ENCODE measurements at regions not wholly inside any gene's neighbourhood (a gene's known extent, or its start where the extent isn't known, plus 50 kb on each side); places are given as distances from the start of the nearest gene placed in this dataset.

DNA sequence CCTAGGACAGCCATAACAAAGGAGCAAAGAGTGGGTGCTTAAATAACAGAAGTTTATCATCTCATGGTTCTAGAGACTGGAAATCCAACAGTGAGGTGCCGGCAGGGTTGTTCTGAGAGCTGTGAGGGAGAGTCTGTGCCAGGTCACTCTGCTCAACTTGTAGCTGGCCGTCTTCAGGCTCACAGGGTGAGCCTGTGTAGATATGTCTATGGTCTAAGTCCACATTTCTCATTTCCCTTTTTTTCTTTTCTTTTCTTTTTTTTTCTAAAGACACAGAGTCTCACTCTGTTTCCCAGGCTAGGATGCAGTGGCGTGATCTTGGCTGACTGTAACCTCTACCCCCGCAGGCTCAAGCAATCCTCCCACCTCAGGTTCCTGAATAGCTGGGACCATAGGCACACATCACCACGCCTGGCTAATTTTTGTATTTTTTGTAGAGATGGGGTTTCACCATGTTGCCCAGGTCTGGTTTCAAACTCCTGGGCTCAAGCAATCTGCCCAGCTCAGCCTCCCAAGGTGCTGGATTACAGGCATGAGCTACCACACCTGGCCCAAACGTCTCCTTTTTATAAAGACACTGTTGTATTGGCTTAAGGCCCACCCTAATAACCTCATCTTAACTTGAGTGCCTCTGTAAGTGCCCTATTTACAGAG lies 142.2 kb downstream of the SP3 start:
- DNase-seq, result no peak

GRCh38 chr2:173823543-173823939 lies 141.6 kb downstream of the SP3 start:
- Histone ChIP-seq H3K36me3 (ENCODE audit: insufficient read depth, low read length) (no peaks in the 10 kb centered on the region), H3K4me3 (ENCODE audit: low read length in 2 of 2) (no peak overlapping the region), H3K27me3 (ENCODE audit: insufficient read depth, low read length) (no peaks in the 10 kb centered on the region), H3K9me3 (ENCODE audit: control insufficient read depth in 1 of 2, low read length in 2 of 2) (no peaks in the 10 kb centered on the region), H3K4me1 (ENCODE audit: insufficient read depth, low read length) (no peaks in the 10 kb centered on the region), H3K27ac (ENCODE audit: low read depth, low read length) (no peak overlapping the region)
- Mint-ChIP-seq H3K4me3 (no peak overlapping the region), H3K36me3 (no peaks in the 10 kb centered on the region), H3K9me3 (peaks cover 0 to 4% (median 0%) of the 10 kb centered on the region in 8 donors), H3K4me1 (no peaks in the 10 kb centered on the region), H3K27ac (no peak overlapping the region), H3K27me3 (peaks cover 13 to 22% of the 10 kb centered on the region in 2 donors)
- ChIA-PET POLR2A (ENCODE audit: partially characterized antibody) (no interaction called here), CTCF (ENCODE audit: partially characterized antibody) (no interaction called here)
- intact Hi-C loops (cut with micrococcal nuclease), result no loop called here
- no peak for DNase-seq

More for the DNA sequence above, 142.2 kb downstream of the SP3 start:
- no peak overlapping the region for H3K4me3 ChIP-seq (ENCODE audit: low read length in 2 of 2)
- H3K27me3 ChIP-seq (ENCODE audit: insufficient read depth, low read length), result no peaks in the 10 kb centered on the region
- CTCF ChIA-PET (ENCODE audit: partially characterized antibody), result no interaction called here
- no peak overlapping the region for H3K27ac Mint-ChIP-seq
- intact Hi-C loops (cut with micrococcal nuclease), result no loop called here
- no peaks in the 10 kb centered on the region for H3K4me1 ChIP-seq (ENCODE audit: insufficient read depth, low read length)
- H3K9me3 Mint-ChIP-seq, result peaks cover 0 to 4% (median 0%) of the 10 kb centered on the region in 8 donors
- peaks cover 13 to 23% of the 10 kb centered on the region in 2 donors for H3K27me3 Mint-ChIP-seq
- no peaks in the 10 kb centered on the region for H3K4me1 Mint-ChIP-seq
- POLR2A ChIA-PET (ENCODE audit: partially characterized antibody), result no interaction called here
- no peak overlapping the region for H3K27ac ChIP-seq (ENCODE audit: low read depth, low read length)
- no peaks in the 10 kb centered on the region for H3K36me3 Mint-ChIP-seq
- no peaks in the 10 kb centered on the region for H3K36me3 ChIP-seq (ENCODE audit: insufficient read depth, low read length)
- no peaks in the 10 kb centered on the region for H3K9me3 ChIP-seq (ENCODE audit: control insufficient read depth in 1 of 2, low read length in 2 of 2)
- H3K4me3 Mint-ChIP-seq, result no peak overlapping the region

DNA sequence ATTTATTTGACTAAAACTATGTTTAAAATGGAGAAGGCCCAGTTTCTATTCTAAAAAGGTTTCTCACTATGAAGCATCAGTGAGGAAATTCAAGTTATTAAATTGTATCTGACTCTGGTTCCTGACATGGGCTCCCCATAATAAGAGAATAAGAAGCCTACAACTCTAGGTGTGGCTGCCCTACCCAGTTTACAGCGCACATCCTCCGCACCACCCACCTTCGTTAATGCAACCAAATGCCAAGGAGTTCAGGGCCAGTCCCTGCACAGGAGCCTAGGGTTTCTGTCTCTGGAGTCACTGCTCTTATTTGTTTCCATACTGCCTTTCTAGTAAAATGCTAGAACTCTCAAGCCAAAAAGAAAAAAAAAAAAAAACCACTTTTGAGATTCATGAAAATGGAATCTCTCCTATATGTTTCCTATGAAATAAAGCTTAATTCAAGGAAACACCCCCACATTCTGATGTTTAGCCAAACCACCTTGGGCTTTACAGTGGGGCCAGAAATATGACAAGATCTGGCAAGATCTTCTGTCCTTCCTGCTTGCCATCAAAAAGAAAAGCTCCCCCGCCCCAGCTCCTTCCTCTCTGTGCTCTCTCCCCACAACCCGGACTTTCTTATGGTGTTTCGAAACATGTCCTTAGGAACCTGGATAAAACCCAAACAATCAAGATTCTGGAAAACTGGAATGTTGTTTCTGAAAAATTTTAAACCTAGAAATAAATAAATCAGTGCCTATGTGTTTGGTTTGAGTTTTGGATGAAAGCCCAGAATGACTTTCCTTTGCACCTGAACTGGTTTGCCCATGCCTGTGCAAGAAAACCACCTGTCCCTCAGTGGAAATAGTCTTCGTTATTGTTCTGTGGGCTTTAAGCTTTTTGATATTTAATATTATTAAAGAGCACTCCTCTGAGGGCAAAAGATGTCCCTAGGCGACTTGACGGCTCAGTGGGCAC lies 136.7 kb downstream of the SP3 start:
- DNase-seq, result no peak
- H3K4me3 ChIP-seq (ENCODE audit: low read length in 2 of 2), result no peak overlapping the region
- Mint-ChIP-seq H3K9me3 (no peaks in the 10 kb centered on the region), H3K4me1 (no peaks in the 10 kb centered on the region), H3K4me3 (no peak overlapping the region), H3K27ac (no peak overlapping the region), H3K27me3 (peaks cover 2 to 18% of the 10 kb centered on the region in 2 donors), H3K36me3 (no peaks in the 10 kb centered on the region)
- H3K27ac ChIP-seq (ENCODE audit: low read depth, low read length), result no peak overlapping the region
- no peaks in the 10 kb centered on the region for H3K27me3 ChIP-seq (ENCODE audit: insufficient read depth, low read length)
- H3K36me3 ChIP-seq (ENCODE audit: insufficient read depth, low read length), result no peaks in the 10 kb centered on the region
- no peaks in the 10 kb centered on the region for H3K4me1 ChIP-seq (ENCODE audit: insufficient read depth, low read length)
- POLR2A ChIA-PET (ENCODE audit: partially characterized antibody), result no interaction called here
- CTCF ChIA-PET (ENCODE audit: partially characterized antibody), result interaction anchor here (1.5 kb wide), 1 partner anchor 9 kb away, joined by 3 read pairs; no protein-coding TSS in a partner anchor
- intact Hi-C loops (cut with micrococcal nuclease), result no loop called here
- no peaks in the 10 kb centered on the region for H3K9me3 ChIP-seq (ENCODE audit: control insufficient read depth in 1 of 2, low read length in 2 of 2)

GRCh38 chr2:173829727-173830126 lies 135.4 kb downstream of the SP3 start:
- H3K4me3 Mint-ChIP-seq, result no peak overlapping the region
- ChIA-PET POLR2A (ENCODE audit: partially characterized antibody) (no interaction called here), CTCF (ENCODE audit: partially characterized antibody) (interaction anchor here (1.5 kb wide), 1 partner anchor 10 kb away, joined by 3 read pairs; no protein-coding TSS in a partner anchor)
- no peaks in the 10 kb centered on the region for H3K36me3 ChIP-seq (ENCODE audit: insufficient read depth, low read length)
- H3K27me3 Mint-ChIP-seq, result peaks cover 2 to 15% of the 10 kb centered on the region in 2 donors
- no peaks in the 10 kb centered on the region for H3K27me3 ChIP-seq (ENCODE audit: insufficient read depth, low read length)
- DNase-seq, result no peak
- H3K9me3 Mint-ChIP-seq, result no peaks in the 10 kb centered on the region
- H3K27ac ChIP-seq (ENCODE audit: low read depth, low read length), result no peak overlapping the region
- no peak overlapping the region for H3K27ac Mint-ChIP-seq
- no peaks in the 10 kb centered on the region for H3K4me1 Mint-ChIP-seq
- H3K4me1 ChIP-seq (ENCODE audit: insufficient read depth, low read length), result no peaks in the 10 kb centered on the region
- intact Hi-C loops (cut with micrococcal nuclease), result no loop called here
- H3K36me3 Mint-ChIP-seq, result no peaks in the 10 kb centered on the region
- no peak overlapping the region for H3K4me3 ChIP-seq (ENCODE audit: low read length in 2 of 2)
- H3K9me3 ChIP-seq (ENCODE audit: control insufficient read depth in 1 of 2, low read length in 2 of 2), result no peaks in the 10 kb centered on the region

DNA sequence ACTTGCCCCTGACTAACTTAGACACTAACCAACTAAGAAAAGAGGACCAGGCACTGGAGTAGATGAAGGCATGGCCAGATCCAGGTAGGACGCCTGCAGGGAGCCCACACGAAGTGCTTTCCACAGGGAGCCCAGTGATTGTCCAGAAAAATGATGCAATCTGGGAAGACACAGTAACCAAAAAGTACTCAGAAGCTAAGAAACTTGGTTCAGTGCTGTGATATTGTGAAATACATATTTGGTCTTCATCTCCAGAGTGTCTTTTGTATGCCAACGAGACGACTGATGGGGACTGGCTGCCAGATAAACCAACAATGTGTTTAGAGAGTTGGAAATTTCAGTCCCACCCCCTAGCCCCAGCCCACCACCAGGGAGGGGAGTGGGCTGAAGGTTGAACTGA lies 135.0 kb downstream of the SP3 start:
- no peaks in the 10 kb centered on the region for H3K36me3 Mint-ChIP-seq
- H3K4me1 Mint-ChIP-seq, result no peaks in the 10 kb centered on the region
- no peak overlapping the region for H3K4me3 Mint-ChIP-seq
- no peaks in the 10 kb centered on the region for H3K36me3 ChIP-seq (ENCODE audit: insufficient read depth, low read length)
- intact Hi-C loops (cut with micrococcal nuclease), result no loop called here
- CTCF ChIA-PET (ENCODE audit: partially characterized antibody), result interaction anchor here (1.5 kb wide), 1 partner anchor 10 kb away, joined by 3 read pairs; no protein-coding TSS in a partner anchor
- POLR2A ChIA-PET (ENCODE audit: partially characterized antibody), result no interaction called here
- no peaks in the 10 kb centered on the region for H3K4me1 ChIP-seq (ENCODE audit: insufficient read depth, low read length)
- no peak for DNase-seq
- no peak overlapping the region for H3K4me3 ChIP-seq (ENCODE audit: low read length in 2 of 2)
- H3K27me3 Mint-ChIP-seq, result peaks cover 2 to 13% of the 10 kb centered on the region in 2 donors
- no peak overlapping the region for H3K27ac Mint-ChIP-seq
- H3K27me3 ChIP-seq (ENCODE audit: insufficient read depth, low read length), result no peaks in the 10 kb centered on the region
- H3K9me3 Mint-ChIP-seq, result no peaks in the 10 kb centered on the region
- H3K27ac ChIP-seq (ENCODE audit: low read depth, low read length), result no peak overlapping the region
- H3K9me3 ChIP-seq (ENCODE audit: control insufficient read depth in 1 of 2, low read length in 2 of 2), result no peaks in the 10 kb centered on the region

- peaks cover 2 to 12% of the 10 kb centered on the region in 2 donors for H3K27me3 Mint-ChIP-seq
- POLR2A ChIA-PET (ENCODE audit: partially characterized antibody), result no interaction called here
Measured at GRCh38 chr2:173831312-173832229, 133.6 kb downstream of the SP3 start.

DNA sequence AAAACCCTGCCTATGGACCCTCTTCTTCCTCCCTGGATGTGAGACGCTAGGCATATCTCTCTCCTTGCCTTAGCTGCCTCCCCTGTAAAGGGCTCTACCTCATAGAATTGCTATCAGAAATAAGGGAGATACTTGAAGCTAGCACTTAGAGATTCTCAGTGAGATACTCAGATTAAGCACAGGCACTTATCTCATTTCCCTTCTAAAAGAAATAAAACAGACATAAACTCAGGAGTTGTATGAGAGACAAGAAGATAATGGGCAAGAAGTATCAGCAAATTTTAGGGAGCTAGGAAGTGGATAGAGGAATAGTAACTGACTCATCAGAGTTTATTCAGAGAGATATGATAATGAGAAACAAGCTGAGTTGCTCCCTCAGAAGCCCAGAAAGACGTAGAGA lies 131.0 kb downstream of the SP3 start:
- H3K27ac Mint-ChIP-seq, result peak overlapping the region in 1 of 7 donors; percentile 6
- POLR2A ChIA-PET (ENCODE audit: partially characterized antibody), result no interaction called here
- CTCF ChIA-PET (ENCODE audit: partially characterized antibody), result no interaction called here

More at GRCh38 chr2:173831312-173832229, 133.6 kb downstream of the SP3 start:
- no peaks in the 10 kb centered on the region for H3K36me3 Mint-ChIP-seq
- intact Hi-C loops (cut with micrococcal nuclease), result no loop called here
- Histone ChIP-seq H3K9me3 (ENCODE audit: control insufficient read depth in 1 of 2, low read length in 2 of 2) (no peaks in the 10 kb centered on the region), H3K27me3 (ENCODE audit: insufficient read depth, low read length) (no peaks in the 10 kb centered on the region), H3K27ac (ENCODE audit: low read depth, low read length) (no peak overlapping the region), H3K36me3 (ENCODE audit: insufficient read depth, low read length) (no peaks in the 10 kb centered on the region), H3K4me1 (ENCODE audit: insufficient read depth, low read length) (no peaks in the 10 kb centered on the region), H3K4me3 (ENCODE audit: low read length in 2 of 2) (no peak overlapping the region)
- H3K9me3 Mint-ChIP-seq, result no peaks in the 10 kb centered on the region
- no peak overlapping the region for H3K4me3 Mint-ChIP-seq
- CTCF ChIA-PET (ENCODE audit: partially characterized antibody), result no interaction called here
- H3K27ac Mint-ChIP-seq, result no peak overlapping the region
- H3K4me1 Mint-ChIP-seq, result no peaks in the 10 kb centered on the region
- DNase-seq, result no peak

More for the DNA sequence above, 131.0 kb downstream of the SP3 start:
- Histone ChIP-seq H3K27me3 (ENCODE audit: insufficient read depth, low read length) (no peaks in the 10 kb centered on the region), H3K4me1 (ENCODE audit: insufficient read depth, low read length) (no peaks in the 10 kb centered on the region), H3K36me3 (ENCODE audit: insufficient read depth, low read length) (no peaks in the 10 kb centered on the region), H3K27ac (ENCODE audit: low read depth, low read length) (no peak overlapping the region), H3K9me3 (ENCODE audit: control insufficient read depth in 1 of 2, low read length in 2 of 2) (no peaks in the 10 kb centered on the region), H3K4me3 (ENCODE audit: low read length in 2 of 2) (no peak overlapping the region)
- H3K4me1 Mint-ChIP-seq, result no peaks in the 10 kb centered on the region
- intact Hi-C loops (cut with micrococcal nuclease), result no loop called here
- peaks cover 2 to 7% of the 10 kb centered on the region in 2 donors for H3K27me3 Mint-ChIP-seq
- peaks cover 0 to 3% (median 0%) of the 10 kb centered on the region in 8 donors for H3K9me3 Mint-ChIP-seq
- H3K4me3 Mint-ChIP-seq, result no peak overlapping the region
- no peak for DNase-seq
- no peaks in the 10 kb centered on the region for H3K36me3 Mint-ChIP-seq
